ENCODE measurements at regions not wholly inside any gene's neighbourhood (a gene's known extent, or its start where the extent isn't known, plus 50 kb on each side); places are given as distances from the start of the nearest gene placed in this dataset.

- TF ChIP-seq CTCF (IDR thresholded peaks at IDR 0.05): no peak
- DNase-seq (ENCODE audit: extremely low spot score, unreplicated experiment): no peak
- no peak overlapping the region for H3K27ac Mint-ChIP-seq (ENCODE audit: unreplicated experiment)
- H3K4me3 Mint-ChIP-seq (ENCODE audit: unreplicated experiment): no peak overlapping the region
- peaks cover 45% of the 10 kb centered on the region for H3K27me3 Mint-ChIP-seq (ENCODE audit: unreplicated experiment)
- no peaks in the 10 kb centered on the region for H3K36me3 Mint-ChIP-seq (ENCODE audit: unreplicated experiment)
- H3K4me1 Mint-ChIP-seq (ENCODE audit: unreplicated experiment): peaks cover 24% of the 10 kb centered on the region
- peaks cover 7% of the 10 kb centered on the region for H3K9me3 Mint-ChIP-seq (ENCODE audit: unreplicated experiment)
These were observed 228.1 kb upstream of the TNRC6C start for GRCh38 chr17:77730376-77730775.

- H3K27me3 Mint-ChIP-seq (ENCODE audit: unreplicated experiment): peaks cover 45% of the 10 kb centered on the region
- no peak for TF ChIP-seq CTCF (IDR thresholded peaks at IDR 0.05)
- peaks cover 7% of the 10 kb centered on the region for H3K9me3 Mint-ChIP-seq (ENCODE audit: unreplicated experiment)
These were observed 224.8 kb upstream of the TNRC6C start for GRCh38 chr17:77733576-77734296.

GRCh38 chr17:77734371-77735080 is 224.0 kb upstream of the TNRC6C start:
- H3K4me3 Mint-ChIP-seq (ENCODE audit: unreplicated experiment): no peak overlapping the region
- H3K27ac Mint-ChIP-seq (ENCODE audit: unreplicated experiment): no peak overlapping the region
- no peaks in the 10 kb centered on the region for H3K36me3 Mint-ChIP-seq (ENCODE audit: unreplicated experiment)
- peaks cover 7% of the 10 kb centered on the region for H3K9me3 Mint-ChIP-seq (ENCODE audit: unreplicated experiment)
- H3K4me1 Mint-ChIP-seq (ENCODE audit: unreplicated experiment): peaks cover 22% of the 10 kb centered on the region
- H3K27me3 Mint-ChIP-seq (ENCODE audit: unreplicated experiment): peaks cover 43% of the 10 kb centered on the region
- DNase-seq (ENCODE audit: extremely low spot score, unreplicated experiment): peak; percentile 90
- TF ChIP-seq CTCF (IDR thresholded peaks at IDR 0.05): no peak

More at GRCh38 chr17:77733576-77734296, 224.8 kb upstream of the TNRC6C start:
- DNase-seq (ENCODE audit: extremely low spot score, unreplicated experiment): no peak
- Mint-ChIP-seq H3K4me3 (ENCODE audit: unreplicated experiment) (no peak overlapping the region), H3K36me3 (ENCODE audit: unreplicated experiment) (no peaks in the 10 kb centered on the region), H3K27ac (ENCODE audit: unreplicated experiment) (no peak overlapping the region), H3K4me1 (ENCODE audit: unreplicated experiment) (peaks cover 22% of the 10 kb centered on the region)

- Mint-ChIP-seq H3K4me3 (ENCODE audit: unreplicated experiment) (no peak overlapping the region), H3K27ac (ENCODE audit: unreplicated experiment) (no peak overlapping the region), H3K4me1 (ENCODE audit: unreplicated experiment) (peaks cover 22% of the 10 kb centered on the region), H3K36me3 (ENCODE audit: unreplicated experiment) (no peaks in the 10 kb centered on the region), H3K27me3 (ENCODE audit: unreplicated experiment) (peaks cover 42% of the 10 kb centered on the region), H3K9me3 (ENCODE audit: unreplicated experiment) (peaks cover 7% of the 10 kb centered on the region)
- peak; percentile 83 for DNase-seq (ENCODE audit: extremely low spot score, unreplicated experiment)
- no peak for TF ChIP-seq CTCF (IDR thresholded peaks at IDR 0.05)
These were observed 223.4 kb upstream of the TNRC6C start for GRCh38 chr17:77735081-77735565.

- Mint-ChIP-seq H3K36me3 (ENCODE audit: unreplicated experiment) (no peaks in the 10 kb centered on the region), H3K27ac (ENCODE audit: unreplicated experiment) (peak overlapping the region; percentile 47), H3K27me3 (ENCODE audit: unreplicated experiment) (peaks cover 43% of the 10 kb centered on the region), H3K9me3 (ENCODE audit: unreplicated experiment) (peaks cover 7% of the 10 kb centered on the region), H3K4me3 (ENCODE audit: unreplicated experiment) (no peak overlapping the region), H3K4me1 (ENCODE audit: unreplicated experiment) (peaks cover 22% of the 10 kb centered on the region)
- no peak for DNase-seq (ENCODE audit: extremely low spot score, unreplicated experiment)
- no peak for TF ChIP-seq CTCF (IDR thresholded peaks at IDR 0.05)
These were observed 222.8 kb upstream of the TNRC6C start for GRCh38 chr17:77735566-77736198.

All from osteocyte (in vitro differentiated cells).